C4-2B (cell line): ENCODE measurements at regions not wholly inside any gene's neighbourhood (a gene's known extent, or its start where the extent isn't known, plus 50 kb on each side); places are given as distances from the start of the nearest gene placed in this dataset.

Experiments
- ZFX ChIP-seq: fragments of 450-650 bp; IDR thresholded peaks from 2 replicates; pipeline ENCODE4 v1.6.1; 2017
- TF ChIP-seq, protein P1 (sequence below): fragments of 450-650 bp; conservative IDR thresholded peaks from 2 replicates; pipeline ENCODE4 v1.5.1; 2017; ENCODE audit warnings: mild to moderate bottlenecking

DNA sequence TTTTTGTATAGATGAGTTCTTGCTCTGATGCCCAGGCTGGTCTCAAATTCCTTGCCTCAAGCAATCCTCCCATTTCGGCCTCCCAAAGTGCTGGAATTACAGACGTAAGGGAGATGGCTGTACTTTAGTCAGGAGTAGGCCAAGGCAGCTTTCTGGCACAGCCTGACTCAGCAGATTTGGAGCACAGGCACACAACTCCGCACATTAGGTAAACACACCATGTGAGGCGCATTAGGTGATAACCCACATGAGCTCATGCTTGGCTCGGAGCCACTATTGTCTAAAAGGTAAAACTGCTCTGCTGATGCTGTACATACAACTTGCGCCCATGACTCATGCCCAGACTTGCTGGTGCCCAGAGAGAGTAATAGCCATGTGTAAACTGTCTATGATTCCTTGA is 1157.9 kb downstream of the TAF11L14 start:
- TF ChIP-seq, protein P1, sequence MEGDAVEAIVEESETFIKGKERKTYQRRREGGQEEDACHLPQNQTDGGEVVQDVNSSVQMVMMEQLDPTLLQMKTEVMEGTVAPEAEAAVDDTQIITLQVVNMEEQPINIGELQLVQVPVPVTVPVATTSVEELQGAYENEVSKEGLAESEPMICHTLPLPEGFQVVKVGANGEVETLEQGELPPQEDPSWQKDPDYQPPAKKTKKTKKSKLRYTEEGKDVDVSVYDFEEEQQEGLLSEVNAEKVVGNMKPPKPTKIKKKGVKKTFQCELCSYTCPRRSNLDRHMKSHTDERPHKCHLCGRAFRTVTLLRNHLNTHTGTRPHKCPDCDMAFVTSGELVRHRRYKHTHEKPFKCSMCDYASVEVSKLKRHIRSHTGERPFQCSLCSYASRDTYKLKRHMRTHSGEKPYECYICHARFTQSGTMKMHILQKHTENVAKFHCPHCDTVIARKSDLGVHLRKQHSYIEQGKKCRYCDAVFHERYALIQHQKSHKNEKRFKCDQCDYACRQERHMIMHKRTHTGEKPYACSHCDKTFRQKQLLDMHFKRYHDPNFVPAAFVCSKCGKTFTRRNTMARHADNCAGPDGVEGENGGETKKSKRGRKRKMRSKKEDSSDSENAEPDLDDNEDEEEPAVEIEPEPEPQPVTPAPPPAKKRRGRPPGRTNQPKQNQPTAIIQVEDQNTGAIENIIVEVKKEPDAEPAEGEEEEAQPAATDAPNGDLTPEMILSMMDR = no peak
- no peak for TF ChIP-seq ZFX
